Testis (tissue), 2 donors: ENCODE measurements at regions not wholly inside any gene's neighbourhood (a gene's known extent, or its start where the extent isn't known, plus 50 kb on each side); places are given as distances from the start of the nearest gene placed in this dataset.
"Not testable (repeated sequence)": the region's sequence is repeated elsewhere in the genome, so short reads cannot be mapped to it uniquely, and the experiment has no call there.

Source experiments
- CTCF ChIP-seq, 3 experiments: fragments of 450-650 bp in 2 of 3; fragments of 200-600 bp in 1 of 3; sonication (generic) in 1 of 3; IDR thresholded peaks; one replicate each; pipeline ENCODE4 v1.5.1; 2016 to 2019; ENCODE audit warnings: antibody characterized with exemption in 3 of 3, mild to moderate bottlenecking in 2 of 3, moderate library complexity in 1 of 3
- POLR2A ChIP-seq: fragments of 450-650 bp; IDR thresholded peaks from one replicate; pipeline ENCODE4 v1.6.1; 2017; ENCODE audit warnings: antibody characterized with exemption, mild to moderate bottlenecking, moderate library complexity

- TF ChIP-seq CTCF (IDR thresholded peaks at IDR 0.05); POLR2A: not testable (repeated sequence)
Observed at GRCh38 chr7:76863150-76863773, 168.9 kb downstream of the SPDYE17 start.
